Common myeloid progenitor, CD34-positive (primary cell): ENCODE measurements at regions not wholly inside any gene's neighbourhood (a gene's known extent, or its start where the extent isn't known, plus 50 kb on each side); places are given as distances from the start of the nearest gene placed in this dataset.

Experiments
- CTCF ChIA-PET: fragments of 350-600 bp; sonication (Branson Sonifier 250); formaldehyde crosslinking; loops from one replicate; lab custom pipeline; 2021; ENCODE audit warnings: antibody characterized with exemption; lab: Charles Lee
- POLR2A ChIA-PET: fragments of 350-600 bp; sonication (Branson Sonifier 250); formaldehyde crosslinking; loops from one replicate; lab custom pipeline; 2021; ENCODE audit warnings: antibody characterized with exemption; lab: Charles Lee
- DNase-seq, 3 donors: peaks; one replicate each; pipeline versions ENCODE4 v3.0.0 to v3.0.0-alpha.2; 2013
- H3K27ac ChIP-seq, 2 experiments: 1 replicate in 1 of 2; 2 replicates in 1 of 2; pipeline ENCODE4 v1.7.0; 2013; ENCODE audit warnings: inconsistent platforms in 2 of 2, low read length in 2 of 2, mild to moderate bottlenecking in 2 of 2, low read depth in 1 of 2, moderate library complexity in 1 of 2; ENCODE audit not compliant: severe bottlenecking in 2 of 2, insufficient read depth in 1 of 2, poor library complexity in 1 of 2
- H3K27me3 ChIP-seq, 5 experiments: replicated peaks in 2 of 5; 1 replicate in 3 of 5; 2 replicates in 2 of 5; pipeline versions ENCODE4 v1.6.1 to v1.7.0; 2013; ENCODE audit warnings: low read length in 4 of 5, mild to moderate bottlenecking in 2 of 5, moderate library complexity in 2 of 5, inconsistent platforms in 1 of 5; ENCODE audit not compliant: insufficient read depth in 5 of 5, control insufficient read depth in 4 of 5
- H3K36me3 ChIP-seq, 4 experiments: 1 replicate in 2 of 4; 2 replicates in 2 of 4; pipeline versions ENCODE4 v1.6.1 to v1.7.0; 2013; ENCODE audit warnings: low read length in 3 of 4, control low read depth in 1 of 4, mild to moderate bottlenecking in 1 of 4; ENCODE audit not compliant: control insufficient read depth in 4 of 4, insufficient read depth in 4 of 4
- H3K4me1 ChIP-seq, 4 experiments: 1 replicate in 3 of 4; 2 replicates in 1 of 4; pipeline versions ENCODE4 v1.6.1 to v1.7.1; 2013; ENCODE audit warnings: low read length in 3 of 4, mild to moderate bottlenecking in 3 of 4, control low read depth in 1 of 4, inconsistent platforms in 1 of 4, moderate library complexity in 1 of 4; ENCODE audit not compliant: control insufficient read depth in 4 of 4, insufficient read depth in 4 of 4; ENCODE audit errors: control extremely low read depth in 1 of 4
- H3K4me3 ChIP-seq, 7 experiments: 1 replicate in 4 of 7; 2 replicates in 3 of 7; pipeline versions ENCODE4 v1.5.1 to v1.7.0; 2013; ENCODE audit warnings: mild to moderate bottlenecking in 7 of 7, low read length in 6 of 7, moderate library complexity in 6 of 7, inconsistent platforms in 2 of 7, low read depth in 2 of 7, control low read depth in 1 of 7; ENCODE audit not compliant: insufficient read depth in 4 of 7, control insufficient read depth in 1 of 7; ENCODE audit errors: extremely low read depth in 1 of 7
- H3K9me3 ChIP-seq, 5 experiments: 1 replicate in 4 of 5; 2 replicates in 1 of 5; pipeline versions ENCODE4 v1.6.1 to v1.7.1; 2013; ENCODE audit warnings: low read length in 4 of 5, mild to moderate bottlenecking in 2 of 5, inconsistent platforms in 1 of 5, low read depth in 1 of 5, moderate library complexity in 1 of 5; ENCODE audit not compliant: control insufficient read depth in 4 of 5, insufficient read depth in 2 of 5; ENCODE audit errors: control extremely low read depth in 1 of 5
- WGBS: methylation state at CpG from one replicate; pipeline ENCODE4 v1.1.5; 2013; ENCODE audit not compliant: insufficient coverage; 5-methylcytosine and 5-hydroxymethylcytosine counted together

- Histone ChIP-seq H3K27me3 (no peaks in the 10 kb centered on the region), H3K4me3 (no peak overlapping the region), H3K9me3 (peaks cover 0 to 8% (median 6%) of the 10 kb centered on the region in 5 experiments), H3K4me1 (peaks cover 2 to 34% (median 29%) of the 10 kb centered on the region in 4 experiments), H3K36me3 (no peaks in the 10 kb centered on the region), H3K27ac (no peak overlapping the region)
- CTCF ChIA-PET = interaction anchor here (1.2 to 4.1 kb wide), 7 partner anchors 48 to 202 kb away, joined by 3 to 21 read pairs (median 4); no protein-coding TSS in a partner anchor
- DNase-seq = no peak
- 81% methylated on average over 16 of the region's 17 CpGs for WGBS
- POLR2A ChIA-PET = no interaction called here
These were observed 199.8 kb downstream of the ZFP36L2 start for GRCh38 chr2:43026426-43027096.

GRCh38 chr2:43025709-43026295, 200.6 kb downstream of the ZFP36L2 start:
- no peak overlapping the region for H3K27ac ChIP-seq
- WGBS = 92% methylated on average over 5 of the region's 5 CpGs
- DNase-seq = no peak
- H3K36me3 ChIP-seq = peaks cover 0 to 3% (median 0%) of the 10 kb centered on the region in 4 experiments
- peak overlapping the region in 1 of 7 experiments; percentile 1 for H3K4me3 ChIP-seq
- peaks cover 2 to 34% (median 29%) of the 10 kb centered on the region in 4 experiments for H3K4me1 ChIP-seq
- ChIA-PET CTCF (interaction anchor here (0.6 to 4.1 kb wide), 18 partner anchors 12 to 458 kb away, joined by 3 to 21 read pairs (median 4); no protein-coding TSS in a partner anchor), POLR2A (no interaction called here)
- peaks cover 0 to 10% (median 7%) of the 10 kb centered on the region in 5 experiments for H3K9me3 ChIP-seq
- H3K27me3 ChIP-seq = no peaks in the 10 kb centered on the region

- H3K27me3 ChIP-seq = no peaks in the 10 kb centered on the region
- ChIA-PET POLR2A (interaction anchor here (1.0 to 1.5 kb wide), 3 partner anchors 10 to 200 kb away, joined by 3 read pairs; no protein-coding TSS in a partner anchor), CTCF (interaction anchor here (0.7 to 4.1 kb wide), 27 partner anchors 8 to 204 kb away, joined by 3 to 21 read pairs (median 5); no protein-coding TSS in a partner anchor)
- peak; percentile 41 to 63 (median 52) for DNase-seq
- 43% methylated on average over 1 of the region's 9 CpGs for WGBS
- peaks cover 0 to 3% (median 0%) of the 10 kb centered on the region in 4 experiments for H3K36me3 ChIP-seq
- no peak overlapping the region for H3K4me3 ChIP-seq
- H3K9me3 ChIP-seq = peaks cover 0 to 19% (median 17%) of the 10 kb centered on the region in 5 experiments
- no peak overlapping the region for H3K27ac ChIP-seq
- H3K4me1 ChIP-seq = peaks cover 2 to 34% (median 29%) of the 10 kb centered on the region in 4 experiments
These were observed 201.8 kb downstream of the ZFP36L2 start for GRCh38 chr2:43024515-43025011.

- CTCF ChIA-PET = interaction anchor here (0.7 to 4.1 kb wide), 28 partner anchors 8 to 205 kb away, joined by 3 to 21 read pairs (median 5); no protein-coding TSS in a partner anchor
These were observed 202.5 kb downstream of the ZFP36L2 start for GRCh38 chr2:43023791-43024514.

GRCh38 chr2:43022896-43023295, 203.5 kb downstream of the ZFP36L2 start:
- DNase-seq = no peak
- 93% methylated on average over 3 of the region's 5 CpGs for WGBS
- Histone ChIP-seq H3K36me3 (peaks cover 0 to 3% (median 0%) of the 10 kb centered on the region in 4 experiments), H3K4me3 (no peak overlapping the region), H3K27me3 (no peaks in the 10 kb centered on the region), H3K4me1 (peaks cover 5 to 41% (median 33%) of the 10 kb centered on the region in 4 experiments), H3K9me3 (peaks cover 0 to 21% (median 17%) of the 10 kb centered on the region in 5 experiments), H3K27ac (no peak overlapping the region)
- CTCF ChIA-PET = interaction anchor here (1.6 to 4.1 kb wide), 7 partner anchors 9 to 206 kb away, joined by 3 to 21 read pairs (median 8); no protein-coding TSS in a partner anchor
- POLR2A ChIA-PET = interaction anchor here (0.9 kb wide), 1 partner anchor 14 kb away, joined by 3 read pairs; no protein-coding TSS in a partner anchor

More at GRCh38 chr2:43023791-43024514, 202.5 kb downstream of the ZFP36L2 start:
- Histone ChIP-seq H3K4me1 (peaks cover 4 to 34% (median 29%) of the 10 kb centered on the region in 4 experiments), H3K27ac (no peak overlapping the region), H3K27me3 (no peaks in the 10 kb centered on the region), H3K9me3 (peaks cover 0 to 21% (median 17%) of the 10 kb centered on the region in 5 experiments), H3K36me3 (peaks cover 0 to 3% (median 0%) of the 10 kb centered on the region in 4 experiments), H3K4me3 (no peak overlapping the region)
- 79% methylated on average over 3 of the region's 6 CpGs for WGBS
- POLR2A ChIA-PET = interaction anchor here (1.0 to 1.5 kb wide), 3 partner anchors 9 to 201 kb away, joined by 3 read pairs; no protein-coding TSS in a partner anchor
- no peak for DNase-seq

- 98% methylated on average over 17 of the region's 19 CpGs for WGBS
- Histone ChIP-seq H3K4me1 (peaks cover 5 to 36% (median 30%) of the 10 kb centered on the region in 4 experiments), H3K4me3 (no peak overlapping the region), H3K27me3 (no peaks in the 10 kb centered on the region), H3K36me3 (peaks cover 0 to 3% (median 0%) of the 10 kb centered on the region in 4 experiments), H3K27ac (no peak overlapping the region), H3K9me3 (peaks cover 0 to 21% (median 17%) of the 10 kb centered on the region in 5 experiments)
- ChIA-PET CTCF (interaction anchor here (1.6 to 7.4 kb wide), 3 partner anchors 10 to 46 kb away, joined by 3 to 53 read pairs (median 8); no protein-coding TSS in a partner anchor), POLR2A (interaction anchor here (0.9 kb wide), 1 partner anchor 13 kb away, joined by 3 read pairs; no protein-coding TSS in a partner anchor)
- DNase-seq = peak in 2 of 3 donors; percentile 39 to 42
These were observed 204.5 kb downstream of the ZFP36L2 start for GRCh38 chr2:43021791-43022509.
